IMR-90 (cell line): ENCODE measurements at regions not wholly inside any gene's neighbourhood (a gene's known extent, or its start where the extent isn't known, plus 50 kb on each side); places are given as distances from the start of the nearest gene placed in this dataset.

Experiments
- ATAC-seq: fragments of 200-7000 bp; cut with Tn5 transposase; 2 replicates; pipeline ENCODE4 v1.9.1; 2020; ENCODE audit warnings: low read depth, mild to moderate bottlenecking, moderate library complexity
- BruUV-seq: library from RNA; stranded (reverse); fragments of 400-500 nt; replicated peaks from 2 replicates; lab custom pipeline; 2021; lab: Mats Ljungman, UMichigan
- CTCF ChIA-PET: fragments of 300-600 bp; formaldehyde crosslinking; extraction: SDS; loops from one replicate; lab custom pipeline; 2021; ENCODE audit warnings: antibody characterized with exemption; lab: Yijun Ruan, JAX
- POLR2A ChIA-PET: fragments of 300-600 bp; sonication (Branson Sonifier 250); formaldehyde crosslinking; loops from one replicate; lab custom pipeline; 2022; ENCODE audit warnings: antibody characterized with exemption; ENCODE audit not compliant: unreplicated experiment; lab: Charles Lee
- DNase-seq: peaks from one replicate; pipeline ENCODE4 v3.0.0; 2013
- H2AFZ ChIP-seq: replicated peaks from 2 replicates; pipeline ENCODE3; 2013; ENCODE audit warnings: low read length, mild to moderate bottlenecking; ENCODE audit not compliant: poor library complexity
- H2AK5ac ChIP-seq: 2 replicates; pipeline ENCODE4 v1.6.1; 2013; ENCODE audit warnings: low read depth, low read length, inconsistent platforms
- H2AK9ac ChIP-seq: replicated peaks from 2 replicates; pipeline ENCODE3; 2013; ENCODE audit warnings: mild to moderate bottlenecking, low read depth, low read length, moderate library complexity; ENCODE audit not compliant: poor library complexity
- H2BK120ac ChIP-seq: 2 replicates; pipeline ENCODE4 v1.6.1; 2013; ENCODE audit warnings: low read depth, low read length, inconsistent platforms
- H2BK15ac ChIP-seq: 3 replicates; pipeline ENCODE4 v1.6.1; 2013; ENCODE audit warnings: low read depth, low read length, inconsistent platforms
- H2BK20ac ChIP-seq: 2 replicates; pipeline ENCODE4 v1.6.1; 2013; ENCODE audit warnings: low read depth, mild to moderate bottlenecking, inconsistent platforms, low read length, moderate library complexity
- H2BK5ac ChIP-seq: 2 replicates; pipeline ENCODE4 v1.6.1; 2013; ENCODE audit warnings: mild to moderate bottlenecking, low read depth, low read length, inconsistent platforms; ENCODE audit not compliant: poor library complexity, severe bottlenecking
- H3K14ac ChIP-seq: replicated peaks from 2 replicates; pipeline ENCODE4 v1.6.1; 2013; ENCODE audit warnings: low read depth, low read length, inconsistent platforms
- H3K18ac ChIP-seq: 2 replicates; pipeline ENCODE4 v1.6.1; 2013; ENCODE audit warnings: low read depth, low read length, control low read depth
- H3K23ac ChIP-seq: 2 replicates; pipeline ENCODE4 v1.6.1; 2013; ENCODE audit warnings: low read depth, low read length, inconsistent platforms
- H3K27ac ChIP-seq: 2 replicates; pipeline ENCODE4 v1.5.1; 2013; ENCODE audit warnings: mild to moderate bottlenecking, control low read depth, low read length; ENCODE audit not compliant: insufficient read depth
- H3K27me3 ChIP-seq: 2 replicates; pipeline ENCODE4 v1.6.1; 2013; ENCODE audit warnings: low read length; ENCODE audit not compliant: control insufficient read depth, insufficient read depth
- H3K36me3 ChIP-seq: 2 replicates; pipeline ENCODE4 v1.6.1; 2013; ENCODE audit warnings: low read length, mixed read lengths; ENCODE audit not compliant: control insufficient read depth, insufficient read depth
- H3K4ac ChIP-seq: 2 replicates; pipeline ENCODE4 v1.6.1; 2013; ENCODE audit warnings: low read depth, low read length, inconsistent platforms
- H3K4me1 ChIP-seq: 2 replicates; pipeline ENCODE4 v1.6.1; 2013; ENCODE audit warnings: low read length, mixed read lengths; ENCODE audit not compliant: control insufficient read depth, insufficient read depth
- H3K4me2 ChIP-seq: 2 replicates; pipeline ENCODE4 v1.6.1; 2013; ENCODE audit warnings: low read depth, mild to moderate bottlenecking, control low read depth, low read length, moderate library complexity
- H3K4me3 ChIP-seq: 2 replicates; pipeline ENCODE4 v1.5.1; 2013; ENCODE audit warnings: low read depth, mild to moderate bottlenecking, control low read depth, low read length, moderate library complexity; ENCODE audit not compliant: insufficient read depth
- H3K56ac ChIP-seq: 2 replicates; pipeline ENCODE4 v1.6.1; 2013; ENCODE audit warnings: low read length, inconsistent platforms; ENCODE audit not compliant: insufficient read depth; ENCODE audit errors: extremely low read depth
- H3K79me1 ChIP-seq, 2 experiments: 2 replicates each; pipeline ENCODE4 v1.6.1; 2013; ENCODE audit warnings: low read length in 2 of 2, inconsistent platforms in 1 of 2, low read depth in 1 of 2
- H3K9ac ChIP-seq: 2 replicates; pipeline ENCODE4 v1.6.1; 2013; ENCODE audit warnings: low read depth, low read length, control low read depth
- H3K9me1 ChIP-seq: 2 replicates; pipeline ENCODE4 v1.6.1; 2013; ENCODE audit warnings: low read length, inconsistent platforms; ENCODE audit not compliant: insufficient read depth
- H3K9me3 ChIP-seq: 2 replicates; pipeline ENCODE4 v1.6.1; 2013; ENCODE audit warnings: low read length; ENCODE audit not compliant: control insufficient read depth, insufficient read depth
- H4K20me1 ChIP-seq: 2 replicates; pipeline ENCODE4 v1.6.1; 2013; ENCODE audit warnings: low read length, inconsistent platforms; ENCODE audit not compliant: insufficient read depth
- H4K5ac ChIP-seq: 2 replicates; pipeline ENCODE4 v1.6.1; 2013; ENCODE audit warnings: mild to moderate bottlenecking, low read depth, low read length, control low read depth
- H4K8ac ChIP-seq, 2 experiments: 2 replicates each; pipeline ENCODE4 v1.6.1; 2013; ENCODE audit warnings: low read depth in 2 of 2, low read length in 2 of 2, control low read depth in 1 of 2, inconsistent platforms in 1 of 2
- H4K91ac ChIP-seq: 2 replicates; pipeline ENCODE4 v1.6.1; 2013; ENCODE audit warnings: low read depth, low read length, inconsistent platforms; ENCODE audit not compliant: insufficient read depth
- BHLHE40 ChIP-seq: fragments of 150-350 bp; IDR thresholded peaks from 2 replicates; pipeline ENCODE4 v1.6.1; 2016; ENCODE audit warnings: mild to moderate bottlenecking, low read depth, low read length
- CEBPB ChIP-seq: IDR thresholded peaks from 2 replicates; pipeline ENCODE4 v1.6.1; 2012; ENCODE audit warnings: low read depth, low read length, improper control_type of control experiment
- ELK1 ChIP-seq: fragments of 150-350 bp; IDR thresholded peaks from 2 replicates; pipeline ENCODE4 v1.6.1; 2016; ENCODE audit warnings: low read depth, mild to moderate bottlenecking, low read length, moderate library complexity, borderline replicate concordance
- FOS ChIP-seq: fragments of 150-350 bp; IDR thresholded peaks from 2 replicates; pipeline ENCODE4 v1.6.1; 2016; ENCODE audit warnings: low read depth, low read length
- MAFK ChIP-seq: IDR thresholded peaks from 2 replicates; pipeline ENCODE4 v1.6.1; 2012; ENCODE audit warnings: low read depth, low read length, improper control_type of control experiment
- MAZ ChIP-seq: IDR thresholded peaks from 2 replicates; pipeline ENCODE4 v1.6.1; 2012; ENCODE audit warnings: low read depth, mild to moderate bottlenecking, low read length, improper control_type of control experiment, moderate library complexity, borderline replicate concordance
- MXI1 ChIP-seq: IDR thresholded peaks from 2 replicates; pipeline ENCODE4 v1.6.1; 2012; ENCODE audit warnings: low read depth, mild to moderate bottlenecking, low read length, moderate library complexity, borderline replicate concordance
- RAD21 ChIP-seq: IDR thresholded peaks from 2 replicates; pipeline ENCODE4 v1.6.1; 2012; ENCODE audit warnings: low read length, improper control_type of control experiment
- SMC3 ChIP-seq: fragments of 150-350 bp; IDR thresholded peaks from 2 replicates; pipeline ENCODE4 v1.6.1; 2016; ENCODE audit warnings: low read depth, mild to moderate bottlenecking, antibody characterized with exemption, low read length, moderate library complexity
- USF2 ChIP-seq: fragments of 150-350 bp; IDR thresholded peaks from 2 replicates; pipeline ENCODE4 v1.6.1; 2017; ENCODE audit warnings: mild to moderate bottlenecking, antibody characterized with exemption, low read length, low read depth
- WGBS, 2 experiments: methylation state at CpG; one replicate each; pipeline versions ENCODE4 v1.1.5 to v1.1.7; 2013; ENCODE audit warnings: missing lambda C conversion rate in 2 of 2; ENCODE audit not compliant: insufficient read length in 1 of 2; ENCODE audit errors: extremely low coverage in 2 of 2; 5-methylcytosine and 5-hydroxymethylcytosine counted together
- dilution Hi-C: fragments of 300-500 bp; cut with HindIII; formaldehyde crosslinking; loops from one replicate; pipeline ENCODE4 v1.14.3; 2018; ENCODE audit warnings: low sequenced_read_pairs; ENCODE audit not compliant: unreplicated experiment
- in situ Hi-C: fragments of 300-500 bp; cut with MboI; formaldehyde crosslinking; loops from 3 replicates; pipeline ENCODE4 v1.14.3; 2019; ENCODE audit warnings: low sequenced_read_pairs, inconsistent platforms, mixed read lengths
- intact Hi-C: fragments of 100-400 bp; cut with micrococcal nuclease; formaldehyde crosslinking; loops from 2 replicates; pipeline ENCODE4 v1.10.0; 2022
- TF ChIP-seq, protein P1 (sequence below): conservative IDR thresholded peaks from 2 replicates; pipeline ENCODE4 v1.5.1; 2012; ENCODE audit warnings: mild to moderate bottlenecking, low read depth, low read length, improper control_type of control experiment

DNA sequence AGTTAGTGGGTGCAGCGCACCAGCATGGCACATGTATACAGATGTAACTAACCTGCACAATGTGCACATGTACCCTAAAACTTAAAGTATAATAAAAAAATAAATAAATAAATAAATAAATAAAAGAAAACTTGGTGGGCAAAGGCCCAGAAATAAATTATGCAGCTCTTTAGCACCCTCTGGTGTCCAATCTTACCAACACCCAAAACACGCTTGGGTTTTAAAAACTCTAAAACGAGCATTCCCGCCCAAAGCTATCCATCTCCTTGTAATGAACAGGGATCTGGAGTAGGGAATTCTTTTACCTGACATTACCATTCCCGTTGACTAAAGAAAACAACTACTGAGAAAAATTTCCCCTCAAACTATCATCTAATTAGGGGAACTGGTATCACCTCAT lies 2005.9 kb upstream of the CELF4 start:
- H4K20me1 ChIP-seq, result no peaks in the 10 kb centered on the region
- H3K4me2 ChIP-seq, result no peak overlapping the region
- in situ Hi-C loops, result no loop called here
- no peak overlapping the region for H2AK5ac ChIP-seq
- H3K9me3 ChIP-seq, result no peaks in the 10 kb centered on the region
- no peaks in the 10 kb centered on the region for H3K27me3 ChIP-seq
- H3K36me3 ChIP-seq, result no peaks in the 10 kb centered on the region
- H4K91ac ChIP-seq, result no peak overlapping the region
- no peak overlapping the region for H3K23ac ChIP-seq
- no TSS peak for BruUV-seq
- TF ChIP-seq USF2, result no peak
- no peak for TF ChIP-seq MAFK
- peak; percentile 35 for TF ChIP-seq SMC3
- no peak for TF ChIP-seq ELK1
- TF ChIP-seq, protein P1, sequence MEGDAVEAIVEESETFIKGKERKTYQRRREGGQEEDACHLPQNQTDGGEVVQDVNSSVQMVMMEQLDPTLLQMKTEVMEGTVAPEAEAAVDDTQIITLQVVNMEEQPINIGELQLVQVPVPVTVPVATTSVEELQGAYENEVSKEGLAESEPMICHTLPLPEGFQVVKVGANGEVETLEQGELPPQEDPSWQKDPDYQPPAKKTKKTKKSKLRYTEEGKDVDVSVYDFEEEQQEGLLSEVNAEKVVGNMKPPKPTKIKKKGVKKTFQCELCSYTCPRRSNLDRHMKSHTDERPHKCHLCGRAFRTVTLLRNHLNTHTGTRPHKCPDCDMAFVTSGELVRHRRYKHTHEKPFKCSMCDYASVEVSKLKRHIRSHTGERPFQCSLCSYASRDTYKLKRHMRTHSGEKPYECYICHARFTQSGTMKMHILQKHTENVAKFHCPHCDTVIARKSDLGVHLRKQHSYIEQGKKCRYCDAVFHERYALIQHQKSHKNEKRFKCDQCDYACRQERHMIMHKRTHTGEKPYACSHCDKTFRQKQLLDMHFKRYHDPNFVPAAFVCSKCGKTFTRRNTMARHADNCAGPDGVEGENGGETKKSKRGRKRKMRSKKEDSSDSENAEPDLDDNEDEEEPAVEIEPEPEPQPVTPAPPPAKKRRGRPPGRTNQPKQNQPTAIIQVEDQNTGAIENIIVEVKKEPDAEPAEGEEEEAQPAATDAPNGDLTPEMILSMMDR, result peak; percentile 38
- no peak for TF ChIP-seq FOS
- TF ChIP-seq RAD21, result peak; percentile 52
- no peak for TF ChIP-seq MAZ
- no peak for TF ChIP-seq BHLHE40
- TF ChIP-seq CEBPB, result no peak
- no peak for TF ChIP-seq MXI1
- no peak overlapping the region for H2BK120ac ChIP-seq
- peaks cover 3% of the 10 kb centered on the region; the same call in 1 of the 2 replicates for H3K9me1 ChIP-seq
- no peak overlapping the region for H4K8ac ChIP-seq
- no peaks in the 10 kb centered on the region for H3K4me1 ChIP-seq
- WGBS, 2 experiments, result no CpG with 5 or more reads among the region's 5 CpGs
- no peak overlapping the region for H2AK9ac ChIP-seq
- no peak overlapping the region for H3K18ac ChIP-seq
- no peak overlapping the region for H2AFZ ChIP-seq
- dilution Hi-C loops, result no loop called here
- no peak overlapping the region for H3K27ac ChIP-seq
- ChIA-PET CTCF (interaction anchor here (1.1 kb wide), 1 partner anchor 20 kb away, joined by 3 read pairs; no protein-coding TSS in a partner anchor), POLR2A (no interaction called here)
- H3K79me1 ChIP-seq, result no peaks in the 10 kb centered on the region
- no peak overlapping the region for H3K56ac ChIP-seq
- H2BK20ac ChIP-seq, result no peak overlapping the region
- ATAC-seq (no peak), DNase-seq (peak; percentile 19)
- H3K4me3 ChIP-seq, result no peak overlapping the region
- no peak overlapping the region for H3K9ac ChIP-seq
- H2BK15ac ChIP-seq, result no peak overlapping the region
- no peak overlapping the region for H2BK5ac ChIP-seq
- intact Hi-C loops, result loop anchor here (10.0 kb wide), 2 partner anchors 583 to 1823 kb away; no protein-coding TSS in a partner anchor
- no peak overlapping the region for H4K5ac ChIP-seq
- no peak overlapping the region for H3K4ac ChIP-seq
- no peak overlapping the region for H3K14ac ChIP-seq
